Activated CD8-positive, alpha-beta memory T cell treated with anti-CD3 and anti-CD28 coated beads for 4 hours (primary cell): ENCODE measurements at regions not wholly inside any gene's neighbourhood (a gene's known extent, or its start where the extent isn't known, plus 50 kb on each side); places are given as distances from the start of the nearest gene placed in this dataset.
"Not testable (repeated sequence)": the region's sequence is repeated elsewhere in the genome, so short reads cannot be mapped to it uniquely, and the experiment has no call there.

ENCODE experiments used
- DNase-seq, 2 donors: peaks; one replicate each; pipeline ENCODE4 v3.0.0-alpha.2; 2020; ENCODE audit warnings: low read depth in 2 of 2

- DNase-seq: not testable (repeated sequence)
Observed at GRCh38 chr7:65800191-65800590, 72.7 kb upstream of the VKORC1L1 start.

- DNase-seq: no peak
Observed at GRCh38 chr7:65800890-65801341, 72.0 kb upstream of the VKORC1L1 start.

- DNase-seq: no peak
Observed at GRCh38 chr7:65804887-65805286, 68.0 kb upstream of the VKORC1L1 start.

GRCh38 chr7:65807067-65807466 lies 65.8 kb upstream of the VKORC1L1 start:
- not testable (repeated sequence) for DNase-seq

GRCh38 chr7:65809259-65809981 lies 63.5 kb upstream of the VKORC1L1 start:
- no peak for DNase-seq

- DNase-seq: no peak
Observed at GRCh38 chr7:65809982-65810288, 62.9 kb upstream of the VKORC1L1 start.

GRCh38 chr7:65812281-65812680 lies 60.6 kb upstream of the VKORC1L1 start:
- no peak for DNase-seq

- not testable (repeated sequence) for DNase-seq
Observed at GRCh38 chr7:65814556-65815167, 58.2 kb upstream of the VKORC1L1 start.

- no peak for DNase-seq
Observed at GRCh38 chr7:65820287-65820950, 52.5 kb upstream of the VKORC1L1 start.
